OCI-LY1 (cell line): ENCODE measurements at regions not wholly inside any gene's neighbourhood (a gene's known extent, or its start where the extent isn't known, plus 50 kb on each side); places are given as distances from the start of the nearest gene placed in this dataset.

Source experiments
- EZH2 ChIP-seq: fragments of 200-600 bp; sonication (generic), shearing (Covaris generic); IDR thresholded peaks from 2 replicates; pipeline ENCODE4 v1.8.0; 2017; ENCODE audit warnings: borderline replicate concordance, mixed run types, mild to moderate bottlenecking, antibody characterized with exemption, low read length, moderate library complexity, mixed read lengths
- TF ChIP-seq, protein P1 (sequence below): fragments of 200-600 bp; sonication (generic), shearing (Covaris generic); IDR thresholded peaks from 2 replicates; pipeline ENCODE4 v1.5.1; 2017; ENCODE audit warnings: mild to moderate bottlenecking, antibody characterized with exemption, low read length, moderate library complexity, mixed read lengths

DNA sequence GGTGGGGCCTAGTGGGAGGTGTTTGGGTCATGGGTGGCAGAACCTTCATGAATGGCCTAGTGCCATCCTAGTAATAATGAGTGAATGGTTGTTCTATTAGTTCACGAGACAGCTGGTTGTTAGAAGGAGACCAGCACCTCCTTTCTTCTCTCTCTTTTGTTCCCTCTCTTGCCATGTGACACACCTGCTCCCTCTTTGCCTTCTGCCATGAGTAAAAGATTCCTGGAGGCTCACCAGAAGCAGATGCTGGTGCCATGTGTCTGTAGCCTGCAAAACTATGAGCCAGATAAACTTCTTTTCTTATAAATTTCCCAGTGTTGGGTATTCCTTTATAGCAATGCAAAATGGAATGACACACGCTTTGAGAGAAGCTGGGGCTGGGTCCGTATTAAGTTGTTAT is 89.0 kb upstream of the SLC4A7 start:
- TF ChIP-seq, protein P1, sequence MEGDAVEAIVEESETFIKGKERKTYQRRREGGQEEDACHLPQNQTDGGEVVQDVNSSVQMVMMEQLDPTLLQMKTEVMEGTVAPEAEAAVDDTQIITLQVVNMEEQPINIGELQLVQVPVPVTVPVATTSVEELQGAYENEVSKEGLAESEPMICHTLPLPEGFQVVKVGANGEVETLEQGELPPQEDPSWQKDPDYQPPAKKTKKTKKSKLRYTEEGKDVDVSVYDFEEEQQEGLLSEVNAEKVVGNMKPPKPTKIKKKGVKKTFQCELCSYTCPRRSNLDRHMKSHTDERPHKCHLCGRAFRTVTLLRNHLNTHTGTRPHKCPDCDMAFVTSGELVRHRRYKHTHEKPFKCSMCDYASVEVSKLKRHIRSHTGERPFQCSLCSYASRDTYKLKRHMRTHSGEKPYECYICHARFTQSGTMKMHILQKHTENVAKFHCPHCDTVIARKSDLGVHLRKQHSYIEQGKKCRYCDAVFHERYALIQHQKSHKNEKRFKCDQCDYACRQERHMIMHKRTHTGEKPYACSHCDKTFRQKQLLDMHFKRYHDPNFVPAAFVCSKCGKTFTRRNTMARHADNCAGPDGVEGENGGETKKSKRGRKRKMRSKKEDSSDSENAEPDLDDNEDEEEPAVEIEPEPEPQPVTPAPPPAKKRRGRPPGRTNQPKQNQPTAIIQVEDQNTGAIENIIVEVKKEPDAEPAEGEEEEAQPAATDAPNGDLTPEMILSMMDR = no peak
- TF ChIP-seq EZH2 = no peak
